HG03280 (cell line): ENCODE measurements at regions not wholly inside any gene's neighbourhood (a gene's known extent, or its start where the extent isn't known, plus 50 kb on each side); places are given as distances from the start of the nearest gene placed in this dataset.

Source experiments
- ATAC-seq: cut with Tn5 transposase; IDR thresholded peaks from one replicate; pipeline ENCODE4 v1.9.1; 2021; ENCODE audit warnings: mild to moderate bottlenecking, moderate library complexity; ENCODE audit not compliant: unreplicated experiment

- no peak for ATAC-seq
Measured at GRCh38 chr3:147582642-147583041, 173.5 kb downstream of the ZIC1 start.

DNA sequence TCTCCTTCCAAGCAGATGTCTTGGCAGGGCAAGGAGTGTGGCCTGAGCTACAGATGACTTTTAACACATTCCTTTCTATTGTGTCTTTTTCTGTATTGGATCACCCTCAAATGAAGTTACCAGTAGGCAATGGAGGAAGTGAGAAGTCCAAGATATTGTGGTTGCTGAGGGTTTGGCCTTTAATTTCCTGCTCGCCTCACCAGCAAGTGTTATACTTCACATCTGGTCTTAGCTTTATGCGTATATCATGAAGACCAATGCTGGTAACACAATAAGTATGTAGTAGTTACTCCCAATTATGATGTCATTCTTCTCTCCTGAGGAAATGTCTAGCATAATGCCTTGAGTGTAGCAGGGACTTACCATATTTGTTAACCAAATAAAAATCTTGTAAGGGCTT, 179.9 kb downstream of the ZIC1 start:
- no peak for ATAC-seq

- ATAC-seq, result no peak
Measured at GRCh38 chr3:147604136-147604535, 195.0 kb downstream of the ZIC1 start.

DNA sequence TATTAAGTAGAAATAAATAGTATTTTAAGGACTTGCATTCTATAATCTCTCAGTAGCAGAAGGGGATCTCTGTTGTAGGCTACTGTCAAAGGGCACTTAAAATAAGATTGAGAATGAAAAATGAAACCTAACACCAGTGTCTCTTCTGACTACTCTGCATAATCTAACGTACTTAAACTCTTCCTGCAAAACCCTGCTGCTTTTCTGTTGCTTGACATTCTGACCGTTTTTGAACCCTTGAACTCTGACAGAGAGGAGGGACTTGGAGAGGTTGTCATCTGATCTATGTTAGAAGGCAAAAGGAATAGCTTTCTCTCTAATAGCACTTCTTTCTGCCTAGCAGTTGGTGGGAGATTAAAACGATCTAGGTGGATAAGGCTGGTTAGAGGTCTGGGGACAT, 204.6 kb downstream of the ZIC1 start:
- ATAC-seq, result peak; percentile 66

DNA sequence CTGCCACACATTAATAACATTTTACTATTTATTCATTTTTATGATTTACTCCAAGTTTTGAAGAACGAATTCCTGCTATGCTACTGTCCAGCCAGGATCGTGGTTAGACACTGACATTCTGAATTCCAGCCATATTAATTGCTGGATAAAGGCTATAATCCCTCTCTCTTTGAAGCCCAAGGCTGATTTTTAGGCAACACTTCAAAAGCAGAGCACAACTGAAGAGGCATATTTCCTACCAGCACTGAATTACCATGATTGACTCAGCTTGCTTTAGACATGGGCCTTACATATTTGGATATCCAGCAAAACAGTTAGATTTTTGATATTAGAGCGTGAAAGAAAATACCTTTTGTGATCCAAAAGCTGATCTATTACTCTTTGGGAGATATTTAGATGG, 205.0 kb downstream of the ZIC1 start:
- peak; percentile 43 for ATAC-seq

DNA sequence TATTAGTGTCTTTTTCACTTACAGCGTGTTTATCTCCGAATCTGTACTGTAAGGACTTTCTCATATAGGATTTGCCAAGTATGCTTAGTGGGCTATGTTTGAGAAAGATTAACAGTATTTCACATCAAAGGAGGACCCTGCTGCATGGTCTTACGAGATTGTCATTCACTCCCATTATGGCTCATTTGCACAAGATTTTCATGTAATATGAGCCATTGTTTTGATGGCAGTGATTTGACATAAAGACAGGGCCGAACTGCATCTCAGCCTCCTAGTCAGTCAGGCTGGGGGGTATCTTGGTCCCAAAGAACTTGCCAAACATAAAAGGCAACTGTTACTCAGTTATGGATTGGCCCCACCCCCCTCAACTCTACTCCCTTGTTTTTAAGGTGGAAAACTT, 205.9 kb downstream of the ZIC1 start:
- ATAC-seq, result no peak

GRCh38 chr3:147616998-147617619, 207.9 kb downstream of the ZIC1 start:
- no peak for ATAC-seq

- no peak for ATAC-seq
Measured at GRCh38 chr3:147618691-147619090, 209.5 kb downstream of the ZIC1 start.

DNA sequence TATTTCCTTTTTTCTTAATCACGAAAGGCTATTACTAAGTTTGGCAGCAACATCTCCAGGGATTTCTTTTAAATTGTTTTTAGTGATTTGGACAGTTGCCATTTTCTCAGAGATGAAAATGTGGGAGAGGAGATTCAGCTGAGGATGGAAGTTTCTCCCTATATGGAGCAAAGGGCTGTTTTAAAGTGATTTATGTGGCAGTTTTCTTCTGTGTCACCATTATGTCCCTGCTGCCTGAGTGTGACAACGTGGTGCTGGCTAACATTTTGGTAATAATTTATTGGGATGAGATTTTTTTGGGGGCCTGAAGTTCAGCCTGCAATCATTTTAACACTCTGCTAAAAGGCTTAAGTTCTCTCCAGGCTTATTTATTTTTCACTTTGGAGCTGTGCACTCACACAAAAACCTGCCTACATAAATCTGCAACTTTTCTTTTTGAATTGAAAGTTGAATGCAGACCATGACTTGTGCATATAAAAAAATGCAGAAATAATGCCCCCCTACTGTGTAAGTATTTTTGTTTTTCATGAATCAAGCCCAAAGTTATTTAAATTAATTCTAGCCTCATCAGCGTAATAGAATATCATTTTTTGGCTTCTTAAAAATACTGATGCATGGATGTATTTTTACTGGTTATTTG, 210.9 kb downstream of the ZIC1 start:
- no peak for ATAC-seq

DNA sequence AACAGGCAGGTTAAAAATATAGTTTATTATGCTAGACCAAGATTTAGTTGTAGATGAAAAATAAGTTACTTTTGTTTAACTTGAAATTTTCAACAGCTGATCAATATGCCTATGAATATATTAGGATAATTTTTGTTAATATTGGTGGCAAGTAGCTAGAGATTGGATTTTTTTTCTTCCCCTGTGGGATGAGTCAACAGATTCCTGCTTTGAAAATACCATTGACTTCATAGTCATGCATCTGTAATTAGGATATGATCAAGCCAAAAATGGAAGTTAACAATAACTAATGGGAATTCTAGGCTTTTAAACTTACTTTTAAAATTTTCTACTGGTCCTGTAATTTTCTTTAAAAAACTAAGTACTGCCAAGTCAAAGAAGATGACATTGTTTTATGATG, 211.7 kb downstream of the ZIC1 start:
- no peak for ATAC-seq

GRCh38 chr3:147630921-147631415, 221.8 kb downstream of the ZIC1 start:
- ATAC-seq, result no peak

DNA sequence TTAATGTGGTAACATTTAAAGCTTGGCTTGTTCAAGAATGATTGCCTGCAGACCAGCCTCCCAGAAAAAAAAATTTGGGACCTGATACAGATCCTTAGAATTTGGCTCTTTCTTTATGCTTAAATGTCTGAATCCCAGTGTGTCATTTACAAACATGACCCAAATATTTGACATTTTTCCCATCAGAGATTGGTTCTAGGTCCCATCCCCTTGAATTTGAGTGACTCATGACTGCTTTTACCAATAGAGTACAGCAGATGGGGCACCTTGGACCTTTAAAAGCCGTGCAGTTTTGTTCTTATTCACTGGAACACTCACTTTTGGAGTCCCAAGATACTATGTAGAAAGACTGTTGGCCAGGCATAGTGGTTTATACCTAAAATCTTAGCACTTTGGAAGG, 231.6 kb downstream of the ZIC1 start:
- ATAC-seq, result no peak

GRCh38 chr3:147645761-147646160, 236.6 kb downstream of the ZIC1 start:
- ATAC-seq, result no peak

- no peak for ATAC-seq
Measured at GRCh38 chr3:147649475-147649874, 240.3 kb downstream of the ZIC1 start.

GRCh38 chr3:147651107-147651778, 242.1 kb downstream of the ZIC1 start:
- no peak for ATAC-seq

DNA sequence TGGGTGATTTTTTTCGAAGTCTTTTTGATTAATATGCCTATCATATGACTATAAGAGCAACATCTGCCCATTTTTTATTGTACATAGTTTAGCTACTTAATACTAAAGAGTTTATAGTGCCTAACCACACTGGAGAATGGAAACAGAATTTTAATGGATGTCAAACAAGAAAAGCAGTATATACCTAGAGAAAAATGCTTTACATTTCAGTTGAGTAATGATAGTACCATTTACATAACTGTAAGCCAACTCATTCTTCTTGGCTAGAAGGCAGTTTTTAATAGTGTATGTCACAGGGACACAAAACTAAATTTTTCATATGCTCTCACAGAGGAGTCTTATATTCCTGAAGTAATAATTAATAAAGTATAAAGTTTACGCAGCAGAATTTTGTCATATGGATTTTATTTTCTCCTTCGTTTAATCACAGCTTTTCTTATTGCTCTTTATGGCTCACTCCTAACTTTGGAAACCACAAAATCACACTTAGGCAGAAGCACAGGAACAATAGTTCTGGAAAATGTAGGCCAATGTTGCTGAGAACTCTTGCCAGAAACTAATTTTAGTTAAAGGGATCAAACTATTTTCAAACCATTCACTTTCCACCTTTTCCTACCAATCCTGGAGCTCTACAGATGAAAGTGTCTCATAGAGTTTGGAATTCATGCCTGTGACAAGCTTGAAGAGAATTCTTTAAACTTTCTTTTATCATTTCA, 243.6 kb downstream of the ZIC1 start:
- no peak for ATAC-seq

GRCh38 chr3:147653367-147653923, 244.3 kb downstream of the ZIC1 start:
- no peak for ATAC-seq

DNA sequence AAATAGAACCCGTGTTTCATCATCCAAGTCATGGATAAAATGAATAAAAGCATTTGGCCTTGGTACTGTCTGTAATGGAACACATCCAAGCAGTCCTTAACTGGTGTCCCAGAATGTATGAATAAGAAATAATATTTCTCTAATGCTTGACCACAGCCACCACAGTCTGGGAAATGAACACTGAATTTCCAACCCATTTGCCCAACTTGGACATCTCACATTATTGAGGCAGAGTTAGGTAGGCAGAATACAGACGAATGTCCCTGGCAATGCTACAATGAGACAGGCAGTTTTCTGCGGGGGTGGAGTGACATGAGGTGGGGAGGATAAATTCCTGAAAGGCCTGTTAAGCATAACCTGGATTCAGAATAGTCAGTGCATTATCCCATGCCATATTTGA, 245.7 kb downstream of the ZIC1 start:
- ATAC-seq, result no peak

- ATAC-seq, result no peak
Measured at GRCh38 chr3:147655236-147655635, 246.1 kb downstream of the ZIC1 start.

GRCh38 chr3:147656023-147656422, 246.9 kb downstream of the ZIC1 start:
- ATAC-seq, result no peak

DNA sequence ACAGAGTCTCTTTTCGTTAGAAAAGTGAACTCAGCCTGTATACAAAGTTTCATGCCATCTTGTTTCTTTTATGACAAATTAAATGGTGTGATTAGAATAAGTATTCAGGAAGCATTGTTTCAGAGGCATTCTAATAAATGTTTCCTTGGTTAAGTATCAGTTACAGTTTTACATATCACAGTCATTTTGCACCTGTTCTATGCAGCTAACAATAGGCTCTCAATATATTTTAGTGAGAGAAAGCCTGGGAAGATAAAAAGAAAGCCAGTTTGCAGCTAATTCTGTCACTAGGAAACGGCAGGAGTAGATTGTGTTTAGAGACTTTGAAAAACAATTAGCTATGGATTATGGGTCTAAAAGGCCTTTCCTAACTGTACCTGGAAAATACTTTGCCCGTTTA, 252.8 kb downstream of the ZIC1 start:
- no peak for ATAC-seq
